Stimulated activated CD4-positive, alpha-beta T cell treated with anti-CD3 and anti-CD28 coated beads, TNF-alpha, amount 100 ng/mL, for 48 hours (primary cell): ENCODE measurements at regions not wholly inside any gene's neighbourhood (a gene's known extent, or its start where the extent isn't known, plus 50 kb on each side); places are given as distances from the start of the nearest gene placed in this dataset.

Source experiments
- DNase-seq, 3 donors: peaks; one replicate each; pipeline ENCODE4 v3.0.0-alpha.2; 2020; ENCODE audit warnings: low read depth in 3 of 3

DNA sequence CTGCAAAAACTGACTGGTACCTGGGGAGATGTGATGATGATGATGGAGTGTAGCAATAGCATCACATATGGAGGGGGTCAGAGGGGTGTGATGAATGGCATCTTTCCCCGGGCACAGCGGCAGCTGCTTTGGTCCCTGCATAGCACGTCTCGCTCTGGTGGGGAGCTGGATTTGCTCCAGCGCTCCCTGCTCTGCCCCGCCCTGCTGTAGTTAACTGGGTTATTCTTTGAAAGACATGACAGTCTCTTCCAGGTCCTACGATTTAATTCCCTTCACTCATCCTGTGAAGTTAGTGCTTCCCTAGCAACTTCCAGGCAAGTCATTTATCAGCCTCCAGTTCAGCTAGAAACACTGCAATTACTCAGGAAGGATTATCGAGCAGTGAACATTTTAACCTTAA is 463.1 kb downstream of the TSN start:
- DNase-seq, result no peak

DNA sequence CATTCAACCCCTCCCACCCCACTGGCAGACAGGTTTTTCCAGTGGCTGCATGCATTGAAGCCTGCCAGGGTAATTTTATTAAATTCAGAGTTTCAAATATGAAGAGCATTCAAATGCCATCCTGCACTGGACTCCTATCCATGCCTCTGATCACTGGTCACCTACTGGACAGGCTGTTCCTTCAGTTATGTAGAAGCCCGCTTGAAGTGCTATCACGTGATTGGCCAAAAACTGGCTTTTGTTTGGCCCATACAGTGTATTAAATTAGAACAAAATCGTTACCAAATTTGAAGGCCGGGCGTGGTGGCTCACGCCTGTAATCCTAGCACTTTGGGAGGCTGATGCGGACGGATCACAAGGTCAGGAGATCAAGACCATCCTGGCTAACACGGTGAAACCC is 464.1 kb downstream of the TSN start:
- no peak for DNase-seq

DNA sequence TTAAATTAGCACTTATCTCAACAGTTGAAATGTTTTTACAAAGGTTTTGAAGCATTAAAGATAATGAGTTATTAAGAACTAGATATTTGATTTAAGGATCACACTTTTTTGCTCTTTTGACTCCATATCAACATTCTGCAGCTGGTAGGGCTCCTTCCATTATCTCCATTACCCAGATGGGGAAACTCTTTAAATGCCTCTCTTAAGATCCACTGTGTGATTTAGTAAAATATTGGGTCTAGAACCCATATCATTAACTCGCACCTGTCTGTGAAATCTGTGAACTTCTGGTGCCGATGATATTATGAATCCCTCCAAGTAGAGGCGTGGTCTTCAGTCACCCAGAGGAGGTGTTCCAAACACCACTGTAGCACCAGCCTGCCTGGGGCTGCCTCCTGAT is 466.2 kb downstream of the TSN start:
- no peak for DNase-seq

DNA sequence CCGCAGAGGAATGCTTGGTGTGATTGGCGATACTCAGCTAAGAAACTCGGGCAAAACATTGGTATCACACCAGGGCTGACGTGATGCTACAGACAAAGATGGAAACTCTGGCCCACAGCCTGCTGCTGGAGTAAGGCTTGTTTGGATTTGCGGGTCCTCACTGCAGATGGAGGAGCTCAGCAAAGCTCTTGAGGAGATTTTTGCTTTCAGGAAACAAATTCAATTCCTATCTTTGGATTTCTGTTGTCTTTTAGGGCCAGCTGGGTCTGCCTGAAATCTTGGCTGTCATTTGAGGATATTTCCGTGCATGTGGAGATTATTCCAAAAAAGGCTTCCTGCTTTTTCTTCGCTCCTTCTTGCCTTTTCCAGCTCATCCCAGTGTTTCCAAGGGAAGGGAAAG is 475.8 kb downstream of the TSN start:
- no peak for DNase-seq

DNA sequence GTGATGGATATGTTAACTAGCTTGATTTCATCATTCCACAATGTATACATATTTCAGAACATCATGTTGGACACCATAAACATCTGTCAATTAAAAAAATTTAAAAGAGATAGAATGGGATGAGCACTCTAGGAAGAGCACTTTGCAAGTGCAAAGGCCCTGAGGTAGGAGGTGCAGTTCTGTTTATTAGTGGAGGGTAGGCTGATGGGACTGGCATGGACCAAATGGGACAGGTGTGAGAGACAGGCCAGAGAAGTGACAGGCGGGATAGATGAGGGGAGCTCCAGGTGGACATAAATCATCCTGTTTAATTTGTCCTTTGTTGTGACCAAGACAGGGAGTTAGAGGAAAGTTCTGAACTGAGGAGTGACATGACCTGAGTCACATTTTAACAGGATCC is 477.9 kb downstream of the TSN start:
- no peak for DNase-seq

DNA sequence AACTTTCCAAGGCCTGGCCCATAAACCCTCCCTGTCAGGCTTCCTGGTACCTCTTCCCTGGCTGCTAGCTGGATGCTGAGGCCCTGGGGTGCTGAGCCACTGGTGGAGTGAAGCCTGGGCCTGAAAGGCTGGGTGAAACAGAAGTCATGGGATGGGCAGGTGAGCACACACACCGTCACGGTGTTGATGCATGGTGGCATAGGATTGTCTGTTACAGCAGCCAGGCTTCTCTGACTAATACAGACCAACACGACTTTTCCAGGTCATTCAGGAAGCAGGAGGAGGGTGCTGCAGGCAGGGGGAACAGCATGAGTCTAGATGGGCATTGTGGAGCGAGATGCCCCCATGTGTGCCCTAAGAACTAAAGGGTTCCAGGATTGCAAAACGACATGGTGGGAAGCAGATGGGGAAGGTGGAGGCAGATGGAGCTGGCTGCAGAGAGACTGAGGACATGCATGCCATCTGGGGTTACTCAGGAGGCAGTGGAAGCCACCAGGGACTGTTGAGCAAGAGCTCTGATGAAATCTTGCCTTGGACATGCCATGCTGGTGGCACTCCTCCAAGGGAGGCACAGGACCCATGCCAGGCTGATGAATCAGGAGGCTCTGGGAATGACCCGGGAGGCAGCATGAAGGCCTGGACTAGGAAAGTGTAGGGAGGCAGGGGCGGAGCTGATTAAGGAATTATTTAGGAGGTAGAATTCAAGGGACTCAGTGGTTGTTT is 480.9 kb downstream of the TSN start:
- DNase-seq, result no peak

DNA sequence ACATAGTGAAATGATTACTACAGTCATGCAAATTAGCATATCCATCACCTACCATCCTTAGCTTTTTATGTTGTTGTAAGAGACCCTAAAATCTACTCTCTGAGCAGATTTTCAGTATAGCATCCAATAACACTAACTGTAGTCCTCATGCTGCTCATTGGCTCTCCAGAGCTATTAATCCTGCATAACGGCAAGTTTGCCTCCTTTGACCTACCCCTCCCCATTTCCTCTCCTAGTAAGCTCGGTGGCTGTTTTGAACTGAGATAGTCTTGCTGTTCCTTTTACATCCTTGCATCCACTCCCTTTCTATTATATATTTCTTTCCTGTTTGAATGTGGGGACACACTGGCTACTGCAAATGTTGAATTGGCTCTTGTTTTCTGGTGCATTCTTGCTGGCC is 481.5 kb downstream of the TSN start:
- no peak for DNase-seq

DNA sequence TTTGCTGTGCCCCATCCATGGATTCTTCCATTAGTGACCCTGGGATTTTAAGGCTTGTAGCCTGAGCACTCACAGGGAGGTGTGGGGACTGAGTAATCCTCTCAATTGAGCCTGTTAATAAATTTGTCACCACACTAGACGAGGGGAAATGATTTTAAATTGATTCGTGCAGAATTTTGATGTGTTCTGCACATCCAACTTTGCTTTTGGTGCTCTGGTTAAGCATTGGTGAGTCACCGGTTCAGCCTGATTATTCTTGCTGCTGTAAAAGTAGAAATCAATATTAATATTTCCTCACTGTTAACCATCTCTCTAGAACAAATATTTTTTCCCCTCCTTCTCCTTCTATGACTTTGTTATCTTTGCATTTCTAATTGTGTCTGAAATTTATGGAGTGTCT is 482.0 kb downstream of the TSN start:
- DNase-seq, result no peak

DNA sequence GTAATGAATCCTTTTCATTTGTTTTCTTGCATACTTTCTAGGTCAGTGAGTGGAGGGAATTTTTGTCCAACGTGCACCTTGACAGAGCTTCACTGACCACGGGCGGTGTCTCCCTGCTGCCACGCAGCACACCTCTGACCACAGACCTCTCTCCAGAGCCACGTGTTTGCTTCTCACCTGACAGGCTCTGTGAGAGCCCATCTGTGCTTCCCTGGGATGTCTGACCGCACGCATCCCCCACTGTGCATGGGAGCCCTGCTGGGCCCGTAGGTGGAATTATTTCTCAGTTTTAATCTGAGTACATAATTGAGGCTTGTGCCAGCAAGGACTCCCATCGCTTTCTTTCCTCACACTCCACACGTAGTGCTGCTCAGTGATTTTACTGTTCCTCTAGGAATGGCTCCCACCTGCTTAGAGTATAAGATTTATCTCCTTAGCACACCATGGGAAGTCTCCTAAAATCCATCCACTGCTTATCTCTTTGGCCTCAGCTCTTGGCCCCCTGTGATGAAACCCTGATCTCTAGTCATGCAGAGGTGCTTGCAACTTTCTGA is 482.6 kb downstream of the TSN start:
- DNase-seq, result no peak

DNA sequence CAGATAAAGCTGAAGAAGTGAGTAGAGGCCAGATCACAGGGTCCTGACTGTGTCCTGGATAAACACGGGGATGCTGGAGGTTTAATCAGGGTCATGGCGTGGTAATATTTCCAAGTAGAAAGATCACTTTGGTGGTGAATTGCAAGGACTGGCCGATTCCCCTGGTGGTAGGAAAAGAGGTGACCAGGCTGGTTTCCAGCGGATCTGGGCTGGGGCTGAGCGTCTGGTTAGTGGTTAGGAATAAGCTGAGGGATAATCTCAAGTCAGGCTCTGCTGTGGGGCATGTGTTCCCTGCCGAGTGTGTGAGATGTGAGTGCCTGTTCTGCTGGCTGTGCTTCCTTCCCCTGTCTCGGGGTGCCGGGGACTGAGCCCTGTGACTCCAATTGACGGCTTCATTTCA is 484.0 kb downstream of the TSN start:
- no peak for DNase-seq

DNA sequence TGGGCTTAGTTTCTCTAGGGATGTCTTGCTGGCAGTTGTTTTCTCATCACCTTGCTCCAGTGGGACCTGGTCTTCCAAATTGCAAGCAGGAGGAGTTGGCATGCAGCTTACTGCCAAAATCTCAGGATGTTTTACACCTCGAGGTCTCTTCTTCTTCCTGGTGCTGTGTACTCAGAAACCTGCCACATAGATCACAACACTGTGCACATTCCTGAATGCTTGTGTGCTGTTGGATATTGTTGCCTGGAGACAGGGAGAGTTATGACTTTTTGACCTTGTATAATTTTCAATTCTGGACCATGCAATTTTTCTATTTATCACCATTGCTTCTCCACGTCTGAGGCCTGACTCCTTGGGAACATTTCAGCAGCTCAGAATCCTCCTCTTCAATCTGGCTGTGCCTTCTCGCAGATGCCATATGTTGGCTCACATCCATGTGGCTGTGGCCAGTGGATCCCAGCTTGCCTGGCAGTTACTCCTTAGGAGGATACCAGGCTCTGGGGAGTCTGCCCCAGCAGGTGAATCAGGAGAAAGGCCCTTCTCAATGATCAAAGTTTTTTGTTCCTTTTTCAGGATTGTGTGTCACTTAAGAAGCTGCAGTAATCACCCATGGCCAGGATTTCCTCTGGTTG is 489.3 kb downstream of the TSN start:
- DNase-seq, result no peak

DNA sequence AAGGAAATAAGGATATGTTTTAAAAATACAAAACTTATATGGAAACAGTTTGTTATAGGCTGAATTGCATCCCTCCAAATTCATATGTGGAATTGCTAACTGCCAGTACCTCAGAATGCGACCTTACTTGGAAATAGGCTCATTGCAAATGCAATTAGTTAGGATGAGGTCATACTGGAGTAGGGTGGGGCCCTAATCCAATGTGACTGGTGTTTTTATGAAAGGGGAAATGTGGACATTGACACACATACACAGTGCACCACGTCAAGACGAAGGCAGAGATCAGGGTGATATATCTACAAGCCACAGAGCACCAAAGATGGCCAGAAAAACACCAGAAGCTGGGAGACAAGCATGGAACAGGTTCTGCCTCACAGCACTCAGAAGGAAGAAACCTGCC is 494.2 kb downstream of the TSN start:
- DNase-seq, result no peak

DNA sequence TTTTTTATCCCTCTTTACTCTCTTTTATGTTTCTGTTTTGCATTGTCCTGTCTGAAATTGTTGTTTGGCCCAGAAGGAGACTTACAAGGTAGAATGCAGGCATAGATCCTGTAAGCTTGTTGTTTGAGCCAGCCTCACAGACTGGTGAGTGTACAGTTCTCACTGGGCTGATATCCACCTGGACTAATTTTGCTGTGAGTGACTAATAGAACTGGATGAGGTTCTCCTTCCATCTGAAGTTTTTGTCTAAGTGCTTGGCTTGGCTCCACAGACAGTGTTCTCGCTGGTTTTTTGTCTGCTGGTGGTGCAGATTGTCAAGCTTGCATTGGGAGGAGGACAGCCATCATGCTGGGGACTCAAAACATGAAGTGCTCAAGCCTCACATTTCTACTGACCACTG is 495.7 kb downstream of the TSN start:
- DNase-seq, result no peak

DNA sequence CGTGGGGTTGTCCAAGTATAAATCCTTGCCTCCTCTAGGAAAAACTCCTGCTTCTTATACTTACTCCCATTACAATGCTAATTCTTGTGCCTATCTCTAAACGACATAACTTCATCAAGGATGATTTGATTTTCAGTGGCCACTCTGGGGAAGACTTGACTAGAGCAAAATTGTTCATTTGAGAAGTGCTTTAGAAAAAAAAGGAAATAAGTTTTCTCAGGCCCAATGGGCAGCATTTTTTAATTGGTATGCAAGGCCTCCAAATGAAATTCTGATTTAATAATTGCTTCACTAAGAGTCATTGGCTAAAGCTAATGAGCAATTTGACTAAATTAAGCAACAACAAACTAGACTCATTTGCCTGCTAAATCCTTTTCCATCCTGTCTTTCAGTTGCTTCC is 496.1 kb downstream of the TSN start:
- DNase-seq, result no peak

DNA sequence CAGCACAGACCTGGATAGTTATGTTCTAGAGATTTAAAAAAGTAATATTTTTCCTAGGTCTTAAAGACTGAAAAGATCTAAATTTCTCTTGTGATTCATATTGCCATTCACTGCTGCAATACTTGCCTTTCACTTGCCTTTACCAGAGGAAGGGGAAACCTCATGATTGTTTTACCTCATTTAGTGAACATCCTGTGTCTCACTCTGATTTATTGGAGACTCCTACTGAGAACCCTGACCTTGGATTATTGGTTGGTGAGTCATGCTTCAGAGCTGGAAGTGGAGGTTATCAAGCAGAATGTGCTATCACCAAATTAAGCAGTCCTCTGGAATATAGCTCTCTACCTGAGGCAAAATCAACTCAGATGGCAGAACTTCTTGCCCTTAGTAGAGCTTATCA is 500.5 kb downstream of the TSN start:
- no peak for DNase-seq

DNA sequence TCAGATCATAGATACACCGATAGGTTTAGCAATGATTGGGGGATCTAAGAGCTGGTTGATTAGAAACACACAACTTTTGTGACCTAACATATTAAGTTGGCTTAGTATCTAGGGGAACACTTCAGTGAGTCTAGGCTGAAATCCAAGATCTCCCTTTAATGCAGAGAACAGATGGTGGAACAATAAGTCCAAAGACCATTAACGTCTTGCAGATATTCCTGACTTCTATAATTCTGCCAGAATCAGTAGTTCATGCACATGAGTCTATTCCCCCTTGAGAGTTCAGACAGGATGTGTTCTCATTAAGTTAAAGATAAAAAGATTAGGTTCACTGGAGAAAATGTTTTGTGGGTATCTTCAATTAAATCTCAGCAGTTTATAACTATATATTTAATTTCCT is 506.5 kb downstream of the TSN start:
- DNase-seq, result no peak

DNA sequence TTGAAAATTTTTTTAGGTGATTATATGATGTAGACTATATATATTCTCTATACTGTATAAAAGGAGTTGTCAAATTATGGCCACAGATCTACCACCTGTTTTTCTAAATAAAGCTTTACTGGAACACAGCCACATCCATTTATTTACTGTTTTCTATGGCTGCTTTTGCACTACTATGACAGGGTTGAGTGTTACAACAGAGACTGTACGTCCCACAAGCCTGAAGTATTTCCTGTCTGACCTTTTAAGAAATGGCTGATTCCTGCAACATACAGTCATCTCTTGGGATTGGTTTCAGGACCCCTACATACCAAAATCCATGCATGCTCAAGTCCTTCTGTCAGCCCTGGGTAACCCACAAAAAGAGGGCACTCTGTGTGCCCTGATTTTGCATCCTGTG is 508.3 kb downstream of the TSN start:
- no peak for DNase-seq

DNA sequence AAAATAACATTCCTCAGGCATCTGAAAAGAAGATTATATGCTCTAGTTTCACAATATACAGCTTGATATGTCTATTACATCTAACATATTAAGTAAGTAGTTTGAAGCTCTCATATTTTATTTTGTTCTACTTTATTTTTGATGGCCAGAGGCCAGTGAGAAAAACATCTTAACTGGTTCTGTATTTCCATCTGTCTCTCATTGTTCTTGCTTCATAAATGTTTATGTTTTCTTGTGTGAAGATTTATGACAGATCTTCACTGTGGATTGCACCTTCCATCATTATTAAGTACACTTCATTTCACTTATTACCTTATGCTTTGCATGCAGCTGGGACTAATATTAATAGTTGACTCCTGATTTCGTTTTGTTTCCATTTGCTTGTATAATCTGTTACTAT is 511.2 kb downstream of the TSN start:
- DNase-seq, result no peak

DNA sequence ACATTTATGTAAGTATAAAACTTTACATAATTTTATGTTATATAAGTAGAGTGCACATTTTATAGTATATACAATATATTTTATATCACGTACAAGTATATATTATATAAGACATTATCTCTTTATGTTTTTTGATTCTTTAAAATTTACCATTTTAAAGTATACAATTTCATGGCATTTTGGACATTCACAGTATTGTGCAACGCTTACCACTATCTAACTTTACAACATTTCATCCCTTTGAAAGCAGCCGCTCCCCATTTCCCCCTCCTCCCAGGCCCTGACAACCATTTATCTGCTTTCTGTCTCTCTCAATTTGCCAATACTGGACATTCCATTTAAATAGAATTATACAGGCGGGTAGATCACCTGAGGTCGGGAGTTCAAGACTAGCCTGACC is 512.5 kb downstream of the TSN start:
- no peak for DNase-seq

DNA sequence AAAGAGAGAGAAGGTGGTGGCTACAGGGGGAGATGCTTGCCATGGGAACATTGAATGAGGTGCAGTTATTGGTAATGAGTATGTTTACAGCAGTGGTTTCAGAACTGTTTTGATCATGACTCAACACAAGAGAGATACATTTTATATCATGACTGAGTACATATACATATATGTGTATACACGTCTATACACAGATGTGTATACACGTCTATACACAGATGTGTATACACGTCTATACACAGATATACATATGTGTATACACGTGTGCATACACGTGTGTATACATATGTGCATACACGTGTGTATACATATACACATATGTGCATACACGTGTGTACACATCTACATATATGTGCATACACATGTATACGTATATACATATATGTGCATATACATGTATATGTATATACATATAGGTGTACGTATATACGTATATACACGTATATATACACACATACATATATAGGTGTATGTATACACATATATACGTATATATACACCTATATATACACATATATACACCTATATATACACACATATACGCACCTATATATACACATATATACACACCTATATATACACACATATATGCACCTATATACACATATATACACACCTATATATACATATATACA is 518.5 kb downstream of the TSN start:
- DNase-seq, result no peak

DNA sequence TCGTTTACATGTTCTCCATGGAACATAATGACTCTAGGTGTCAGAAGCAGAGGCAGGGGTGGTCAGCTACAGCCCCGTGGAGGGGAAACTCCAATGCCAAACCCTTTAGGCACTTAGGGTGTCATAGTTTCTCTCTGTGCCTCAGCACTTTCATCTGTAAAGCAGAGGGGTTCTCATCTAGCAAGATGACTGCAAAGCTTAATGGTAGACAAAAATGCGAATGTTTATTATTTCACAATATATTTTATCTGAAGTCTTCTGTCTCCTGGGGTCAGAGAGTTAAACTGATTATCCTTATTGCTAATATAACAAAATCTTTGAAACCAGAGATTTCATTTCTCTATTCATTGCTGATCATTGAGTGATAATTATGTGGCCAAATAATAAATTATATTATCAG is 522.5 kb downstream of the TSN start:
- DNase-seq, result no peak

DNA sequence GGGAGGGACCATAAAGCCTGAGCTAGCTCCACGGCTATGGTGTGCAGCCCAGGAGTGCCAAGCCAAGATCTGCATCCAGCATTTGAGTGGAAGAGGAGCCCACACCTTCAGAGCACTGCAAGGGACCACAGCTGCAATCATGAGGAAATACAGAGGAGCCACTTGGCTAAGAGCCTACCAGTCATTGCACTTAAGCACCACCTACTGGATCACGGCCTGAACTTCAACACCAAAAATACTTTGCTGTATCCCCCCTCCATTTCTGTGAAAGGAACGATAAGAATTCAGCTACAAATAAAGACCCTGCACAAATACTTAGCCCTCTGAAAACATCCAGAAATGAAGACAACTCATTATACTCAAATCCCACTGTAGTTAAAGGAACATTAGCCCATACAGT is 545.3 kb downstream of the TSN start:
- no peak for DNase-seq

DNA sequence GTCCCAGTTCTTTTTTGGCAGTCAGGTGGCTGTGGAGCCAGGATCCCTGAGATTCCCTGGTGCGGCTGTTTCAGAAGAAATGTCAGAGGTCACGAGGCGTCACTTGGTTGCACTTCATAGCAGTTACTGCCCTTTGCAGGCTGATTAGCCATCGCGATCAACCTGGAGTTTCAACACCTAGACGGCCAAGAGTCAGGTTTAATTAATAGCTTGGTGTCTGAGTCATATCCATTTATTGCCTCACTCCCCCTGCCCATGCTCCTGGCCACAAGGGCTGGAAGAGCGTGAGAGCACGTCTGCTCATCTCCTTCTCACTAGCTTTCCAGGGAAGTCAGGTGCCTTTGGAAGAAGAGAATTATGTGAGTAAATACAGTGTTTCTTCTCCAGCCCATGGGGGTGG is 552.3 kb downstream of the TSN start:
- DNase-seq, result no peak
